Activated CD4-positive, alpha-beta T cell treated with anti-CD3 and anti-CD28 coated beads, Interleukin-2, amount 50 U/mL, for 48 hours (primary cell): ENCODE measurements at regions not wholly inside any gene's neighbourhood (a gene's known extent, or its start where the extent isn't known, plus 50 kb on each side); places are given as distances from the start of the nearest gene placed in this dataset.
"Not testable (repeated sequence)": the region's sequence is repeated elsewhere in the genome, so short reads cannot be mapped to it uniquely, and the experiment has no call there.

ENCODE experiments used
- DNase-seq, 2 experiments: peaks; one replicate each; pipeline ENCODE4 v3.0.0-alpha.2; 2020

GRCh38 chr3:71973274-71974030, 188.5 kb upstream of the PROK2 start:
- no peak for DNase-seq

- no peak for DNase-seq
These were observed 187.1 kb upstream of the PROK2 start for GRCh38 chr3:71972031-71972430.

- no peak for DNase-seq
These were observed 183.6 kb upstream of the PROK2 start for GRCh38 chr3:71968544-71968943.

- DNase-seq = no peak
These were observed 181.2 kb upstream of the PROK2 start for GRCh38 chr3:71966185-71966584.

GRCh38 chr3:71964170-71964569, 179.2 kb upstream of the PROK2 start:
- no peak for DNase-seq

- no peak for DNase-seq
These were observed 177.8 kb upstream of the PROK2 start for GRCh38 chr3:71962561-71963240.

- DNase-seq = no peak
These were observed 176.9 kb upstream of the PROK2 start for GRCh38 chr3:71961891-71962290.

GRCh38 chr3:71961378-71961777, 176.4 kb upstream of the PROK2 start:
- DNase-seq = no peak

- no peak for DNase-seq
These were observed 173.6 kb upstream of the PROK2 start for GRCh38 chr3:71958533-71958932.

GRCh38 chr3:71956716-71957115, 171.8 kb upstream of the PROK2 start:
- no peak for DNase-seq

- DNase-seq = no peak
These were observed 171.1 kb upstream of the PROK2 start for GRCh38 chr3:71956069-71956340.

GRCh38 chr3:71955240-71956068, 170.5 kb upstream of the PROK2 start:
- peak; percentile 53 to 66 for DNase-seq

- no peak for DNase-seq
These were observed 166.9 kb upstream of the PROK2 start for GRCh38 chr3:71951842-71952241.

- no peak for DNase-seq
These were observed 166.4 kb upstream of the PROK2 start for GRCh38 chr3:71951361-71951760.

GRCh38 chr3:71949442-71949841, 164.5 kb upstream of the PROK2 start:
- DNase-seq = no peak

GRCh38 chr3:71944482-71945065, 159.6 kb upstream of the PROK2 start:
- no peak for DNase-seq

GRCh38 chr3:71942432-71943187, 157.7 kb upstream of the PROK2 start:
- no peak for DNase-seq

GRCh38 chr3:71940486-71940885, 155.5 kb upstream of the PROK2 start:
- no peak for DNase-seq

GRCh38 chr3:71938081-71938480, 153.1 kb upstream of the PROK2 start:
- not testable (repeated sequence) for DNase-seq

- no peak for DNase-seq
These were observed 151.7 kb upstream of the PROK2 start for GRCh38 chr3:71936681-71937080.

GRCh38 chr3:71934520-71935270, 149.7 kb upstream of the PROK2 start:
- DNase-seq = no peak

GRCh38 chr3:71931922-71932321, 147.0 kb upstream of the PROK2 start:
- no peak for DNase-seq
